ENCODE measurements at regions not wholly inside any gene's neighbourhood (a gene's known extent, or its start where the extent isn't known, plus 50 kb on each side); places are given as distances from the start of the nearest gene placed in this dataset.
"Not testable (repeated sequence)": the region's sequence is repeated elsewhere in the genome, so short reads cannot be mapped to it uniquely, and the experiment has no call there.

DNA sequence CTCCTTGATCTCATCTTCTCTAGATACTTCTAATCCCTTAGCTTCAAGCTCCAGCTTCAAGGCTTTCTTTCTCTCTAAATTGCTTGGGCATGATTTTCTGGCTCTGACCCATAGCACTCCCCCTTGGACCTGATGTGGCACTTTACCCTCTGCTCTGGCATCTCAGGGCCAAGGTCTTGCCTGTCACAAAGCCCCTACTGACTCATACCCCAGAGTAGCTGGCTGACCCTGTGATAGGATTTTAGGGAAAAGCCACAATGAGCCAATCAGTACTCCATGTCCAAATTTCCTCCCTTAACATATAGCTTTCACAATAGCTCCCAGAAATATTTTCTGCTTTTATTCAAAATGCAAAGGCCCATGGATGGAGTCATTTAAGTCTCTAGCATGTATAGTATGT, 488.7 kb upstream of the SPRED2 start:
- no peaks in the 10 kb centered on the region for H3K4me1 Mint-ChIP-seq (ENCODE audit: low read depth)
- H3K9me3 Mint-ChIP-seq = no peaks in the 10 kb centered on the region
- no peaks in the 10 kb centered on the region for H3K36me3 Mint-ChIP-seq (ENCODE audit: low read depth)
- H3K27me3 Mint-ChIP-seq (ENCODE audit: low read depth) = no peaks in the 10 kb centered on the region
- no peak overlapping the region for H3K4me3 Mint-ChIP-seq
- H3K27ac Mint-ChIP-seq = no peak overlapping the region

DNA sequence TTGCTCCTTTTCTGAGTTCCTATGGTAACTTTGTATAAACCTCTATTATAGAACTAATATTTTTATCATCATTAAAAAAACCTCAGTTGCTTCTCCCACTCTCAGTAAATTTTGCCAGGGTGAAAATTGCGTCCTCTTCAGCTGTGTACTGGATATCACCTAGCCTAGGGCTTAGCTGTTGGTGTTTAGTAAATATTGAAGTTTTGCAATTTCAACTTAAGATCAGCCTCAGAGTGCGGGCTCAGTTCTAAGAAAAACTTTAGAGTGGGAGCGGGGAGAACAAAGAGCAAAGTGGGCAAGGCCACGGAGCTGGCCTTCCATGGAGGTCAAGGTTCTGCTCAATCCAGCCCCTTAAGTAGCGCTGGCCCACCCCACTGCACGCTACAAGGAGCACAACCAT, 488.3 kb upstream of the SPRED2 start:
- Mint-ChIP-seq H3K27ac (no peak overlapping the region), H3K36me3 (ENCODE audit: low read depth) (no peaks in the 10 kb centered on the region), H3K4me3 (no peak overlapping the region), H3K9me3 (no peaks in the 10 kb centered on the region), H3K27me3 (ENCODE audit: low read depth) (no peaks in the 10 kb centered on the region), H3K4me1 (ENCODE audit: low read depth) (no peaks in the 10 kb centered on the region)

DNA sequence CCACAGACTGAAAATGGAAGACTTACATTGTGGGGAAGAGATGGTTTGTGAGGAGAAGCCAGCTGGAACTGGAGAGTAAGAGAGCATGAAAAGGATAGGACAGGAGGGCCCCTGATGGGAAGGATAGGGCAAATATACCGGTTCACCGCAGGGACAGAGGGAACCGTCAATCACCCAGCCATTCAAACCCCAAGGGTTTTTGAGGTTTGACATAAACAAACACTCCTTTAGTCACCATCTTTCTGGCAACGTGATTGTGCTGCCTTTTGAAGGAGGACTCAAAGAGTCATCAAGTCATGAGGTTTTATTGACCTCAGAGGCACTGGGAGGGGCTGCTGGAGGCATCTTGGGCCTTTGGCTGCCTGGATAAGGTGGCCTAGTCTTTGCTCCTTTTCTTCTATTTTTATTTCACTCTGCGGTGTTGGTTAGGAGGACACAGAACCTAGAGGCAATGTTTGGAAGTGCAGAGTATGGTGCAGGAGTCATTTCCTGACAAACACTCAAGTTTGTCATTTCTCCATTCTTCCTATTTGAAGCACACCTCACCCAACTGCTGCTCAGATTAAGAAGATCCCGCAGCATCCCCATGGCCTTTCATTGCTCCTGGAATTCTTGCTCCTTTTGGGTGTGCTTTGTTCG, 487.3 kb upstream of the SPRED2 start:
- Mint-ChIP-seq H3K9me3 (no peaks in the 10 kb centered on the region), H3K27ac (no peak overlapping the region), H3K36me3 (ENCODE audit: low read depth) (no peaks in the 10 kb centered on the region), H3K4me1 (ENCODE audit: low read depth) (no peaks in the 10 kb centered on the region), H3K27me3 (ENCODE audit: low read depth) (no peaks in the 10 kb centered on the region), H3K4me3 (no peak overlapping the region)

DNA sequence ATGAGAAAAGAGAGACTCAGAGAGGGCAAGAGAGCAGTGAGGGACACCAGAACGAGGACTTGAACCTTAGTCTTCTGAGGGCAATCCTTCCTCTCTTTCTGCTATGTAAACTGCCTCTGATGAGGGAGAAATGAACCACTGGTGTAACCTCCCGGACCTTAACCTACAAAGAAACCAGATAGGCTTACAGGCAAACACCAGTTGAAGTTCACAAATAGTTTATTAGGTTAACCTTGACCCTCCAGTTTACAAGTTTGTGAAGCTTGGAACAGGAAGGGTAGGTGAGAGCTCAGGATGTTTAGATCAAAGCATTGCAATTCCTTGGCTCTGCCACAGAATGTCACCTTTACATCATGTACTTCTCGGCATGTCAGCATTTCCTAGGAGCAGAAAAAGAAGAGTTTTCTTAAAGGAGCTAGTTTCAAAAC, 486.4 kb upstream of the SPRED2 start:
- H3K27ac Mint-ChIP-seq = no peak overlapping the region
- no peaks in the 10 kb centered on the region for H3K9me3 Mint-ChIP-seq
- H3K4me1 Mint-ChIP-seq (ENCODE audit: low read depth) = no peaks in the 10 kb centered on the region
- H3K4me3 Mint-ChIP-seq = no peak overlapping the region
- H3K36me3 Mint-ChIP-seq (ENCODE audit: low read depth) = no peaks in the 10 kb centered on the region
- H3K27me3 Mint-ChIP-seq (ENCODE audit: low read depth) = no peaks in the 10 kb centered on the region

DNA sequence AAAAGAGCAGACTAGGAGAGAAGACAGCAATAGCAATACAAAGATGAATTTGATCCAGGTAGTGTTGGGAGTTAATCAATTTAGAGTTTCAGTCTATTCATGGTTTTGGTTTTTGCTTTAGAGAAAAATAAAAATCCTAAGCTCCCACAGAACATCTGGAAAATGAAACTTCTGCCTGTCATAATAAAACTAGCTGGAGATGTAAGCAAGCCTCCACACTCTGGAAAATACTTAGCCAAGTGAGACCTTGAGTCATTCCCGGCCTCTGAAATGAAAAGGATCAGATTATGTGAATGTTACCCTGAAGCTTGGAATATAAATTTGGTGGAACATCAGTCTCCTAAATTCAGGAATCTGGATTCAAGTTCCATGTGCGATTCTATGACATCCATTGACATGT, 485.6 kb upstream of the SPRED2 start:
- no peaks in the 10 kb centered on the region for H3K27me3 Mint-ChIP-seq (ENCODE audit: low read depth)
- H3K27ac Mint-ChIP-seq = no peak overlapping the region
- H3K4me1 Mint-ChIP-seq (ENCODE audit: low read depth) = no peaks in the 10 kb centered on the region
- no peaks in the 10 kb centered on the region for H3K9me3 Mint-ChIP-seq
- no peak overlapping the region for H3K4me3 Mint-ChIP-seq
- H3K36me3 Mint-ChIP-seq (ENCODE audit: low read depth) = no peaks in the 10 kb centered on the region

DNA sequence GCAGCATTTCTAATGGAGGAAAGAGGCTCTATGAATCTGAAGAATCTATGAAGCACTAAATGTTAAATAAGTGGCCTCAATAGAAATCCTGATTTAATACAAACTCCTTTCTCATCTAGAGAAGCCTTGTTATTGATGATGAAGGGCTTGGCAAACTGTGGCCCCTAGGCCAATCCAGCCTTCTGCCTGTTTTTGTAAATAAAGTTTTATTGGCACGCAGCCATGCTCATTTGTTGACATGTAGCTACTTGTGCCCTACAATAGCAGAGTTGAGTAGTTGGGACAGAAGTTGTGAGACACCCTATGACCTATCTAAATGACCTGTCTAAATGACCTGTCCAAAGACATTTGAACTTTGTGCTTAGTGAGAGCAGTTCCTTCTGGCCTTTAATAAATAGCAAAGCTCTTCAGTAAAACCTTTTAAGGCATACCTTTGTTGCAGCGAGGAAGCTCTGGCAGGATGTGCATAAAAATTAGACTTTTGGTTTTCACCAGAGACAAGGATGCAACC, 484.4 kb upstream of the SPRED2 start:
- Mint-ChIP-seq H3K27me3 (ENCODE audit: low read depth) (no peaks in the 10 kb centered on the region), H3K36me3 (ENCODE audit: low read depth) (no peaks in the 10 kb centered on the region)

DNA sequence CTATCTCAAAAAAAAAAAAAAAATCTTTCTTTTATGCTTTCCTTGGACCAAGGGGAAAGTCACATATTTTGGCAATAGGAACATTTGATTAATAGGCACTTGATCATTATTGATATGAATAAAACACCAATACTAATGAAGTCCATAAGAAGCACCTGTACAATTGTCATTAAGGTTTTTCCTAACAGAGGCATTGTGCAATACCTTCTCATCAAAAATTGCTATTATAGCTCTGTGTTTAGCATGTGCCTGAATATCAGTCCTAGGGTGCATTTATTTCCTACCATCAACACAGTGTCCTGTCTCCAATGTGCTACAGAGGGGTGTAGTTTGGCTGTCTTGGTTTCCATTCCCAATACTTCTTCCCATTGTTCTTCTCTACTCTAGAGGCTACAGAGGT, 483.8 kb upstream of the SPRED2 start:
- Mint-ChIP-seq H3K9me3 (no peaks in the 10 kb centered on the region), H3K4me1 (ENCODE audit: low read depth) (no peaks in the 10 kb centered on the region), H3K36me3 (ENCODE audit: low read depth) (no peaks in the 10 kb centered on the region), H3K4me3 (no peak overlapping the region), H3K27ac (no peak overlapping the region), H3K27me3 (ENCODE audit: low read depth) (no peaks in the 10 kb centered on the region)

More for the DNA sequence above, 484.4 kb upstream of the SPRED2 start:
- Mint-ChIP-seq H3K4me3 (no peak overlapping the region), H3K4me1 (ENCODE audit: low read depth) (no peaks in the 10 kb centered on the region), H3K9me3 (no peaks in the 10 kb centered on the region), H3K27ac (no peak overlapping the region)

DNA sequence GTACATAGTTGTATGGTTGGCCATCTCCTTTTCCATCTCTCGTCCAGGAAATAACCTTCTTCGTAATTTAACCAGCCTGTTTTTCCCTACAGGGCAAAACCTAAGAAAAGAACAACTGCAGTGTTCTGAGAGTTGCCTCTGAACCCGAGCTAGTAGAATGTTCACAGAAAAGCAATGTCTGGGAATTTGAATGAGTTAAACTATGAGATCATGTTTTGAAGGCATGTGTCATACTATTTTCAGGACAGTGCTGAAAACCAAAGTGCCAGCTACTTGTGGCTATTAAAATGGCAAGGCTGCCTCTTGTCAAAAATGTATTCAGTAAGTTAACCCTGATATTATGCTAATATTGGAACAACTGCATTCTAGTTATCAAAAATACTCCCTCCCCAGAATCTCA, 482.9 kb upstream of the SPRED2 start:
- H3K4me3 Mint-ChIP-seq = no peak overlapping the region
- H3K9me3 Mint-ChIP-seq = no peaks in the 10 kb centered on the region
- no peaks in the 10 kb centered on the region for H3K36me3 Mint-ChIP-seq (ENCODE audit: low read depth)
- no peaks in the 10 kb centered on the region for H3K4me1 Mint-ChIP-seq (ENCODE audit: low read depth)
- no peaks in the 10 kb centered on the region for H3K27me3 Mint-ChIP-seq (ENCODE audit: low read depth)
- H3K27ac Mint-ChIP-seq = no peak overlapping the region

DNA sequence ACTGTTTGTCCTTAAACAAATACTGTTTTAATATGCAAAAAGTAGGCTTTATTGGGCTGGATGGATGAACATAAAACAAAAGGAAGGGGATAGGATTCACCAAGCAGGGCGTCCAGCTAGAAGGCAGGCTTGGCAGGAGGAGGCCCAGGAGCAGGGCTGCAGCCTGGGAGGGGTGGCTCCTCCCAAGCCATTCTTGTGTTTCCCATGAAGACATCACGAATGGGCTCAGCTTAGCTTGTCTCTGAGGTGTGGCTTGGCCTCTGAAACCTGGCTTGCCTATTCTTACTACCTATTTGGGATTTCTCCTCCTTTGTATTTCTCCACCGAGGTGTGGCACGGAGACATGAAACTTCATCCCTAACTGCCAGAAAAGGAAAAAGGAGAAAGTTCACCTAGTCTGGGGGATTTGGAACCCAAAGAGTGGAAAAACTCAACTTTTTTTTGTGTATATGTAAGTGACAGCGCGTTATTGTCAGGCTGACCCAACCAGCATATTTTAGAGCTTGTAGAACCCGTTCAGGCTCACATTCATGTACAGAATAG, 481.9 kb upstream of the SPRED2 start:
- no peaks in the 10 kb centered on the region for H3K4me1 Mint-ChIP-seq (ENCODE audit: low read depth)
- H3K36me3 Mint-ChIP-seq (ENCODE audit: low read depth) = no peaks in the 10 kb centered on the region
- no peak overlapping the region for H3K4me3 Mint-ChIP-seq
- H3K9me3 Mint-ChIP-seq = no peaks in the 10 kb centered on the region
- no peaks in the 10 kb centered on the region for H3K27me3 Mint-ChIP-seq (ENCODE audit: low read depth)
- no peak overlapping the region for H3K27ac Mint-ChIP-seq

DNA sequence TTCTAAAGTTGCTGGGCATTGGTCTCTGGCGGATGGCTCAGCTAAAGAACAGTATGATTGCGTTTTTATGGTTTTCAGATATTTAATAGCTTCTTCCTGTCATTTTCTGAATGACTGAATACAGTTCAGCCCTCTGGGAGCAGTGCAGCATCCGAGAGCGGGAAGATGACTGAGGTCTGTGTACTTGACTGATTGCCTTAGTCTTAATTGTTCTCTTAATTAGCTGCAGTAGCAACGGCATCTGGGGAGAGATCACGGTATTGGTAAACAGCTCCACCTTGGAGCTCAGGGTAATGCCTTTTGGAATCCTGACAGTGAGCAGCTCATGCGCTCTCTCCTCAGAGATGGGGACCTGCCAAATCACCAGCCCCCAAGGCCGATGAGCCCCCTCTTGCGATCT, 481.4 kb upstream of the SPRED2 start:
- no peaks in the 10 kb centered on the region for H3K4me1 Mint-ChIP-seq (ENCODE audit: low read depth)
- no peak overlapping the region for H3K27ac Mint-ChIP-seq
- no peaks in the 10 kb centered on the region for H3K9me3 Mint-ChIP-seq
- no peaks in the 10 kb centered on the region for H3K27me3 Mint-ChIP-seq (ENCODE audit: low read depth)
- no peak overlapping the region for H3K4me3 Mint-ChIP-seq
- no peaks in the 10 kb centered on the region for H3K36me3 Mint-ChIP-seq (ENCODE audit: low read depth)

DNA sequence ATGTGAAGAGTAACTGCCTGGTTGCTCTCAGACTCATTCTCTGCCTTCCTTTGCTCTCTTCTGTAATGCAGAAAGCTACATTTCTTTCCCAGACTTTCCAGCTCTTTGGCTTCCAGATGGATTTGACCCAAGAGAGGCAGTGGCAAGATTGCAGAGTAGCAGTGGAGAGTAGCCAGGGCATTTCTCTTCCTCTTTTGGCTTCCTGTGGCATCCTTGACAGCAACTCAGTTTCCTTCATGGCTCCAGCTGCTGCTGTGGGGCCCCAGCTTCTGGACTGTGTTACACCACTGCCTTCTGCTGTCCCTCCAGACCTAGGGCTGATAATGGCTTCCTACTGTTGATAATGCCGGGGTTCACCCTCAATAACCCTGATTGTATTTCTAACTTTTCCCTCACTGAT, 469.4 kb upstream of the SPRED2 start:
- Mint-ChIP-seq H3K27ac (no peak overlapping the region), H3K36me3 (ENCODE audit: low read depth) (no peaks in the 10 kb centered on the region), H3K4me1 (ENCODE audit: low read depth) (no peaks in the 10 kb centered on the region), H3K27me3 (ENCODE audit: low read depth) (no peaks in the 10 kb centered on the region), H3K4me3 (no peak overlapping the region), H3K9me3 (no peaks in the 10 kb centered on the region)

DNA sequence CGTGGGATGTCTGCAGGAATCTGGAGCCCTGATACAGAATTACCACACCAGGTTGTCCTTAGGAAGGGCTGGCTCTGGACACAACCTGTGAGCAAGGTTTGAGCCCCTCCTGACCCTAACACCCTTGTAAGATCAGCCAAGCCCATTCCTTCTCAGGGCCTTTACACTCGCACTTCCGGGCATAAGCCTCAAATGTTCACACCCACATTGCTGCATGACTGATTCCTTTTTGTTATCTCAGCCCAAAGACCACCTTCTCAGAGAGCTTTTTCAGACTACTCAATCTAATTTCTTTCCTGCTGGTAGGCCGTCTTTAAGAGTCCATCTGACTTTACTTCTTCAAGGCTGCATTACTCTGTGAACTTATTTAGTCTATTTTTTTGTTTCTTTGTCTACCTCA, 464.0 kb upstream of the SPRED2 start:
- no peaks in the 10 kb centered on the region for H3K4me1 Mint-ChIP-seq (ENCODE audit: low read depth)
- peaks cover 6% of the 10 kb centered on the region for H3K9me3 Mint-ChIP-seq
- no peak overlapping the region for H3K27ac Mint-ChIP-seq
- H3K27me3 Mint-ChIP-seq (ENCODE audit: low read depth) = no peaks in the 10 kb centered on the region
- H3K4me3 Mint-ChIP-seq = no peak overlapping the region
- H3K36me3 Mint-ChIP-seq (ENCODE audit: low read depth) = no peaks in the 10 kb centered on the region

DNA sequence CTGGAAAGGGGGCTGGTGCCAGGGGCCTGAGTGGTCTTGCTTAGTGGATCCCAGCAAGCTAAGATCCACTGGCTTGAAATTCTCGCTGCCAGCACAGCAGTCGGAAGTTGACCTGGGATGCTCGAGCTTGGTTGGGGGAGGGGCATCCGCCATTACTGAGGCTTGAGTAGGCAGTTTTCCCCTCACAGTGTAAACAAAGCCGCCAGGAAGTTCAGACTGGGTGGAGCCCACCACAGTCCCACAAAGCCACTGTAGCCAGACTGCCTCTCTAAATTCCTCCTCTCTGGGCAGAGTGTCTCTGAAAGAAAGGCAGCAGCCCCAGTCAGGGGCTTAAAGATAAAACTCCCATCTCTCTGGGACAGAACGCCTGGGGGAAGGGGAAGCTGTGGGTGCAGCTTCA, 457.7 kb upstream of the SPRED2 start:
- H3K36me3 Mint-ChIP-seq (ENCODE audit: low read depth); H3K27me3 Mint-ChIP-seq (ENCODE audit: low read depth); H3K4me3 Mint-ChIP-seq; H3K27ac Mint-ChIP-seq; H3K4me1 Mint-ChIP-seq (ENCODE audit: low read depth): not testable (repeated sequence)
- H3K9me3 Mint-ChIP-seq = peaks cover 11% of the 10 kb centered on the region

DNA sequence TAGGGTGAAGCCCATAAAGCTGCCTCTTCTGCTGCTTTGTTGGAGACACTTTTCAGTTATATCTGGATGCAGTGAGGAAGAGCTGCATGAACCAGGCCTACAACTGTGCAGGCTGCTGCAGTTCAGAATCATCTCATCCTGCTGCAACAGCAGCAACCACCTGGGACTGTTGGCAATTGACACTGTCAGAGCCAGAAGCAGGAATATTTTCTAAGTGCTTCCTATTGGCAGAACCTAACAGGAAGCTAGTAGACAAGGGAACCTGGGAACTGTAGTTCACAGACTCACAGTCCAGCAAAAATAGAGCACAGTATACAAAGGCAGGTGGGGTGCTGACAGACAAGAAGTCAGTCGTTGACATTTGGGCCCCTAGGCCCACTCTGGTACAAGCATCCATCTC, 452.9 kb upstream of the SPRED2 start:
- H3K4me3 Mint-ChIP-seq = no peak overlapping the region
- no peaks in the 10 kb centered on the region for H3K9me3 Mint-ChIP-seq
- H3K27me3 Mint-ChIP-seq (ENCODE audit: low read depth) = no peaks in the 10 kb centered on the region
- no peaks in the 10 kb centered on the region for H3K36me3 Mint-ChIP-seq (ENCODE audit: low read depth)
- no peaks in the 10 kb centered on the region for H3K4me1 Mint-ChIP-seq (ENCODE audit: low read depth)
- H3K27ac Mint-ChIP-seq = no peak overlapping the region

DNA sequence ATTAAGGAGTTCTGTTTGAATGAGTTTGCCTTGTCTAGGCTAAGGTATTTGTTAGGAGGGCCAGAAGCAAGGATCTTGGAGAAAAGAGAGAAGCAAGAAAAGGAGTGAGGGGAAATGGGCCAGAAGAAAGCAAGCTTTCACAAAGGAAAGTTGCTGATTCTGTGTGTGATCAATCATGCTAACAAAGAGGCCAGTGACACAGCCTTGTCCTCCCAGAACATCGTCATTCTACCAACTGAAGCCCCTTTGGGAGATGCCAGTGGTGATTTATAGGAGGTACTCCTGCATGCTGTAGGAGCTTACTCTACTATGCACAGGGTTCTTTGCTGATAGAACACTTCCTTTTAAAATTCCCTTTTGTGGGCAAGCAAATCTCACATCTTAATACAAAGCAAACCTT, 449.2 kb upstream of the SPRED2 start:
- no peaks in the 10 kb centered on the region for H3K9me3 Mint-ChIP-seq
- no peaks in the 10 kb centered on the region for H3K4me1 Mint-ChIP-seq (ENCODE audit: low read depth)
- H3K27ac Mint-ChIP-seq = no peak overlapping the region
- no peaks in the 10 kb centered on the region for H3K27me3 Mint-ChIP-seq (ENCODE audit: low read depth)
- no peaks in the 10 kb centered on the region for H3K36me3 Mint-ChIP-seq (ENCODE audit: low read depth)
- no peak overlapping the region for H3K4me3 Mint-ChIP-seq

DNA sequence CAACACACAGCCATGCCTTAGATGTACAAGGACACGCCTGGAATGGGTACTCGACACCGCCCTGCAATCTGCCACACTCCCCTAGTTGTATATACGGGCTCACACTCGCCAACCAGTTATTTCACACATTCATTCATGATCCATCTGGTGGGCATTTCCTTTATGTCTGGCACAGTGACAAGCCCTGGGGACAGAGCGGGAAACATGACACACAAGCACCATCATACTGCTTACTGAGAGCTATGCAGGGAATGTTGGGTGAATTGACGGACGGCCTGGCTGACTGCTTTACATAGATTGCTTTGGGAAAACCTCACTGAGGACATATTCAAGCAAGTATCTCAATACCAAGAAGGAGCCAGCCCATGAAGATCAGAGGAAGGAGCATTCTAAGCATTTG, 448.0 kb upstream of the SPRED2 start:
- H3K4me1 Mint-ChIP-seq (ENCODE audit: low read depth) = no peaks in the 10 kb centered on the region
- no peaks in the 10 kb centered on the region for H3K27me3 Mint-ChIP-seq (ENCODE audit: low read depth)
- no peak overlapping the region for H3K27ac Mint-ChIP-seq
- no peaks in the 10 kb centered on the region for H3K36me3 Mint-ChIP-seq (ENCODE audit: low read depth)
- H3K4me3 Mint-ChIP-seq = no peak overlapping the region
- H3K9me3 Mint-ChIP-seq = no peaks in the 10 kb centered on the region
